ENCODE measurements at regions not wholly inside any gene's neighbourhood (a gene's known extent, or its start where the extent isn't known, plus 50 kb on each side); places are given as distances from the start of the nearest gene placed in this dataset.

GRCh38 chr3:176068750-176069149 is 1128.5 kb downstream of the TBL1XR1 start:
- DNase-seq (ENCODE audit: low read depth in 1 of 2, low spot score in 1 of 2): no peak
- TF ChIP-seq POLR2AphosphoS5 (IDR thresholded peaks at IDR 0.05; ENCODE audit: low read depth) (no peak), CTCF (IDR thresholded peaks at IDR 0.05; ENCODE audit: insufficient read depth, low read length) (no peak), SPI1 (IDR thresholded peaks at IDR 0.05; ENCODE audit: borderline replicate concordance, low read depth) (no peak), REST (IDR thresholded peaks at IDR 0.05; ENCODE audit: insufficient replicate concordance, low read depth) (no peak), GABPA (IDR thresholded peaks at IDR 0.05; ENCODE audit: low read depth) (no peak)

GRCh38 chr3:176058856-176059255 is 1138.4 kb downstream of the TBL1XR1 start:
- Histone ChIP-seq H3K4me3 (replicated peaks; ENCODE audit: insufficient read depth, low read length) (no peak overlapping the region), H3K27me3 (ENCODE audit: insufficient read depth, poor library complexity, severe bottlenecking) (no peaks in the 10 kb centered on the region), H3K27ac (replicated peaks) (no peak overlapping the region)
- TF ChIP-seq REST (IDR thresholded peaks at IDR 0.05; ENCODE audit: insufficient replicate concordance, low read depth): no peak
- TF ChIP-seq CTCF (IDR thresholded peaks at IDR 0.05; ENCODE audit: insufficient read depth, low read length): no peak
- TF ChIP-seq SPI1 (IDR thresholded peaks at IDR 0.05; ENCODE audit: borderline replicate concordance, low read depth): no peak
- TF ChIP-seq GABPA (IDR thresholded peaks at IDR 0.05; ENCODE audit: low read depth): no peak
- no peak for TF ChIP-seq POLR2AphosphoS5 (IDR thresholded peaks at IDR 0.05; ENCODE audit: low read depth)
- DNase-seq (ENCODE audit: low read depth in 1 of 2, low spot score in 1 of 2): no peak

More at GRCh38 chr3:176068750-176069149, 1128.5 kb downstream of the TBL1XR1 start:
- Histone ChIP-seq H3K4me3 (replicated peaks; ENCODE audit: insufficient read depth, low read length) (no peak overlapping the region), H3K27ac (replicated peaks) (no peak overlapping the region), H3K27me3 (ENCODE audit: insufficient read depth, poor library complexity, severe bottlenecking) (no peaks in the 10 kb centered on the region)

- Histone ChIP-seq H3K27me3 (ENCODE audit: insufficient read depth, poor library complexity, severe bottlenecking) (no peaks in the 10 kb centered on the region), H3K27ac (replicated peaks) (no peak overlapping the region), H3K4me3 (replicated peaks; ENCODE audit: insufficient read depth, low read length) (no peak overlapping the region)
- TF ChIP-seq GABPA (IDR thresholded peaks at IDR 0.05; ENCODE audit: low read depth) (no peak), REST (IDR thresholded peaks at IDR 0.05; ENCODE audit: insufficient replicate concordance, low read depth) (no peak), CTCF (IDR thresholded peaks at IDR 0.05; ENCODE audit: insufficient read depth, low read length) (no peak)
- no peak for DNase-seq (ENCODE audit: low read depth in 1 of 2, low spot score in 1 of 2)
These were observed 1141.4 kb downstream of the TBL1XR1 start for GRCh38 chr3:176055836-176056235.
